ENCODE measurements at regions not wholly inside any gene's neighbourhood (a gene's known extent, or its start where the extent isn't known, plus 50 kb on each side); places are given as distances from the start of the nearest gene placed in this dataset.

DNA sequence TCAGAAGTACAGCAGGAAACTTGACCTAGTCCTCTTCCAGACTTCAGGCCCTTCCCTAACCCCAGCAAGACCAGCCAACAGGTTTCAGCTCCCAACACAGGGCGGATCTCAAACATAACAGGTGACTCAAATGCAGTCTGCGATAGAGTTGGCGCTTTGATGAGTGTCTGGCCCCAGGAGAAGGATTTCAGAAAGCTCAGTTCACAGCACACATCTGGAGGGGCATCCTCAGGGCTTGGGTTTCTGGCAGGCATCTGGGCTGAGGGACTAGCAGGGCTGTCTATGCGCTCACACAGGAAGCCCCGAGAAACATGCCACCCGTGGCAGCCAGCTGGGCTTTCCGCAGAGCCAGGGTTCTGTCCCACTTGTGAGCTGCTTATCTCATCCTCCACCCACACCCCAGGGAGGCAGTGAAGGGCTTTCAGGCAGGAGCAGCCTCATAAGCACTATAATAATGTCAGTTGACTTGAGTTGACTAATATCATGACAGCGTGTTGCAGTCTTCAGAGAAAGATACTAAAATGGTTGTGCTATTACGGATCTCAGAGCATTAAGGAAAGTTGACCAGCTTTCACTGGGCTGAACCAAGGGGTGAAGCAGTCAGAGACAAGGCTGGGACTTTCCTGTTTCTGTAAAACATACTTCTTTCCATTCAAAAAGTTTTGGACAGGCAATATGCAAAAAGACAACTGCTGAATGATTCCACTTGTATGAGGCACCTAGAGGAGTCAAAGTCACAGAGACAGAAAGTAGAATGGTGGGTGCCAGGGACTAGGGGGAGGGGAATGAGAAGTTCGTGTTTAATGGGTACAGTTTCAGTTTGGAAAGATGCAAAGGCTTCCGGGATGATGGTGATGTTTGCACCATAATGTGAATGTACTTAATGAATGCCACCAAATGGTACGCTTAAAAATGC, 233.0 kb upstream of the IRF2BP2 start:
- Mint-ChIP-seq H3K4me3 (no peak overlapping the region), H3K27ac (peak overlapping the region in 1 of 2 donors; percentile 48), H3K9me3 (no peaks in the 10 kb centered on the region), H3K36me3 (no peaks in the 10 kb centered on the region), H3K4me1 (peaks cover 37 to 39% of the 10 kb centered on the region in 2 donors), H3K27me3 (ENCODE audit: low read depth in 2 of 2) (peaks cover 29 to 31% of the 10 kb centered on the region in 2 donors)
- Histone ChIP-seq H3K4me3 (ENCODE audit: low read length) (no peak overlapping the region), H3K4me1 (ENCODE audit: control insufficient read depth, insufficient read depth, low read length) (peaks cover 25% of the 10 kb centered on the region), H3K27me3 (ENCODE audit: control insufficient read depth, insufficient read depth, low read length) (no peaks in the 10 kb centered on the region), H3K9me3 (ENCODE audit: control insufficient read depth, insufficient read depth, low read length) (no peaks in the 10 kb centered on the region), H3K36me3 (ENCODE audit: control insufficient read depth, insufficient read depth, low read length) (no peaks in the 10 kb centered on the region), H3K27ac (ENCODE audit: low read length) (peak overlapping the region; percentile 20)
- ATAC-seq (peak; percentile 66 to 89 (median 79)), DNase-seq (peak; percentile 28 to 74)
- intact Hi-C loops (cut with micrococcal nuclease) = no loop called here
- TF ChIP-seq, protein P1, sequence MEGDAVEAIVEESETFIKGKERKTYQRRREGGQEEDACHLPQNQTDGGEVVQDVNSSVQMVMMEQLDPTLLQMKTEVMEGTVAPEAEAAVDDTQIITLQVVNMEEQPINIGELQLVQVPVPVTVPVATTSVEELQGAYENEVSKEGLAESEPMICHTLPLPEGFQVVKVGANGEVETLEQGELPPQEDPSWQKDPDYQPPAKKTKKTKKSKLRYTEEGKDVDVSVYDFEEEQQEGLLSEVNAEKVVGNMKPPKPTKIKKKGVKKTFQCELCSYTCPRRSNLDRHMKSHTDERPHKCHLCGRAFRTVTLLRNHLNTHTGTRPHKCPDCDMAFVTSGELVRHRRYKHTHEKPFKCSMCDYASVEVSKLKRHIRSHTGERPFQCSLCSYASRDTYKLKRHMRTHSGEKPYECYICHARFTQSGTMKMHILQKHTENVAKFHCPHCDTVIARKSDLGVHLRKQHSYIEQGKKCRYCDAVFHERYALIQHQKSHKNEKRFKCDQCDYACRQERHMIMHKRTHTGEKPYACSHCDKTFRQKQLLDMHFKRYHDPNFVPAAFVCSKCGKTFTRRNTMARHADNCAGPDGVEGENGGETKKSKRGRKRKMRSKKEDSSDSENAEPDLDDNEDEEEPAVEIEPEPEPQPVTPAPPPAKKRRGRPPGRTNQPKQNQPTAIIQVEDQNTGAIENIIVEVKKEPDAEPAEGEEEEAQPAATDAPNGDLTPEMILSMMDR (IDR thresholded peaks at IDR 0.05) = no peak
- 34% methylated on average over 12 of the region's 12 CpGs for WGBS (ENCODE audit: insufficient coverage)

DNA sequence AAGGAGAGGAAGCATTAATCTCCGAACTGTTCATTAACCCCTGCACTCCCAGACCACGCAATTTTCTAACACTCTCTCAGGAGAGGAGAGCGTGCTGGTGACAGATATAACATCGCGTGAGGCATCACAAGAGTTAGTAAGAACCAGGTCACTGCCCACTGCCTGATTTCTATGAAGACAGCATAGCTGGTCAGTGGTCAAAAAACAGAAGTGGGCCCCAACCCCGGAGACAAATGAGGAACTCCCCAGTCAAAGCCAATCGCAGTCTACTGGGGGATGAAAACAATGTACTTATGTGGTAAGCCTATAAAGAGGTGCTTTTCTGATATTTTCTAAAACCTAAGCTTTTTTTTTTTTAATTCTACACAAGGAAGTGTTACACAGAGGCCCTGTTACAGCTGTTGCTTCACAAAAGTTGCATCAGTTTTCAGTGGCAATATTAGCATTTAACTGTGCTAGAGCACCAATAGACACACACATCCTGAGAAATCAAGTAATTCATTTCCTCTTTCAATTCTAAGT, 231.8 kb upstream of the IRF2BP2 start:
- Histone ChIP-seq H3K9me3 (ENCODE audit: control insufficient read depth, insufficient read depth, low read length) (no peaks in the 10 kb centered on the region), H3K4me3 (ENCODE audit: low read length) (no peak overlapping the region), H3K27me3 (ENCODE audit: control insufficient read depth, insufficient read depth, low read length) (no peaks in the 10 kb centered on the region), H3K36me3 (ENCODE audit: control insufficient read depth, insufficient read depth, low read length) (no peaks in the 10 kb centered on the region), H3K4me1 (ENCODE audit: control insufficient read depth, insufficient read depth, low read length) (peaks cover 25% of the 10 kb centered on the region), H3K27ac (ENCODE audit: low read length) (no peak overlapping the region)
- Mint-ChIP-seq H3K4me3 (no peak overlapping the region), H3K27me3 (ENCODE audit: low read depth in 2 of 2) (peaks cover 23 to 28% of the 10 kb centered on the region in 2 donors), H3K36me3 (no peaks in the 10 kb centered on the region), H3K9me3 (no peaks in the 10 kb centered on the region), H3K4me1 (peaks cover 37 to 43% of the 10 kb centered on the region in 2 donors), H3K27ac (no peak overlapping the region)
- DNase-seq (no peak), ATAC-seq (peak in 2 of 3 donors; percentile 24 to 88)
- TF ChIP-seq, protein P1 (IDR thresholded peaks at IDR 0.05) = no peak
- intact Hi-C loops (cut with micrococcal nuclease) = no loop called here
- WGBS (ENCODE audit: insufficient coverage) = 62% methylated on average over 6 of the region's 7 CpGs

DNA sequence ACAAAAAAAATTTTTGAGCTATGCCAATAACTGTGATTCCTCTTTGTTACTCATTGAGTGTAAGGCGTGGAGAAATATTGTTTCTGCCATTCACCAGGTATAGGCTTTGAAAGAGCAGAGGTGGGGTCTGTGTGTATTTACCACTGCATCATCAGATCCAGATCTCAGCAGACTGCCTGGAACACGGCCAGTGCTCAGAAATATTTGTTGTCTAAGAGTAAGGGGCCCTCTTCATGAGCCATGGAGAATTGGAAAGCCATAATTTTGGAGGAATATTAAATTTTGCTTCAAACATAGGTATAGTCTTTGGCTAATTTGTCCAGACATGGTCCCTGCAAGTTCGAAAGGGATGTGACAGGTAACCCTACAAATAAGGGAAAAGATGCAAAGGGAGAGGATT, 231.3 kb upstream of the IRF2BP2 start:
- Histone ChIP-seq H3K27ac (ENCODE audit: low read length) (no peak overlapping the region), H3K4me1 (ENCODE audit: control insufficient read depth, insufficient read depth, low read length) (peaks cover 25% of the 10 kb centered on the region), H3K36me3 (ENCODE audit: control insufficient read depth, insufficient read depth, low read length) (no peaks in the 10 kb centered on the region), H3K27me3 (ENCODE audit: control insufficient read depth, insufficient read depth, low read length) (no peaks in the 10 kb centered on the region), H3K9me3 (ENCODE audit: control insufficient read depth, insufficient read depth, low read length) (no peaks in the 10 kb centered on the region), H3K4me3 (ENCODE audit: low read length) (no peak overlapping the region)
- Mint-ChIP-seq H3K27ac (no peak overlapping the region), H3K27me3 (ENCODE audit: low read depth in 2 of 2) (peaks cover 23 to 24% of the 10 kb centered on the region in 2 donors), H3K9me3 (no peaks in the 10 kb centered on the region), H3K4me1 (peaks cover 37 to 43% of the 10 kb centered on the region in 2 donors), H3K36me3 (no peaks in the 10 kb centered on the region), H3K4me3 (no peak overlapping the region)
- TF ChIP-seq, protein P1 (IDR thresholded peaks at IDR 0.05) = no peak
- WGBS (ENCODE audit: insufficient coverage) = 98% methylated on average over 3 of the region's 3 CpGs
- DNase-seq (no peak), ATAC-seq (no peak)
- intact Hi-C loops (cut with micrococcal nuclease) = no loop called here
